OCI-LY7 (cell line): ENCODE measurements at regions not wholly inside any gene's neighbourhood (a gene's known extent, or its start where the extent isn't known, plus 50 kb on each side); places are given as distances from the start of the nearest gene placed in this dataset.
"Not testable (repeated sequence)": the region's sequence is repeated elsewhere in the genome, so short reads cannot be mapped to it uniquely, and the experiment has no call there.

Experiments
- BruUV-seq: library from RNA; stranded (reverse); fragments of 400-500 nt; replicated peaks from 2 replicates; lab custom pipeline; 2021; lab: Mats Ljungman, UMichigan
- CTCF ChIA-PET: fragments of 300-600 bp; sonication (Branson Sonifier 250); formaldehyde crosslinking; loops from one replicate; lab custom pipeline; 2022; ENCODE audit warnings: antibody characterized with exemption; ENCODE audit not compliant: unreplicated experiment; lab: Charles Lee
- POLR2A ChIA-PET: fragments of 300-600 bp; sonication (Branson Sonifier 250); formaldehyde crosslinking; loops from one replicate; lab custom pipeline; 2022; ENCODE audit warnings: antibody characterized with exemption; lab: Charles Lee
- DNase-seq: peaks from one replicate; pipeline ENCODE4 v3.0.0-alpha.2; 2015; ENCODE audit warnings: low spot score
- H2AFZ ChIP-seq: fragments of 200-600 bp; sonication (generic), shearing (Covaris generic); 2 replicates; pipeline ENCODE4 v1.6.1; 2014; ENCODE audit warnings: mild to moderate bottlenecking, antibody characterized with exemption, low read length, moderate library complexity
- H3K27ac ChIP-seq: fragments of 200-600 bp; sonication (generic); 2 replicates; pipeline ENCODE4 v1.5.1; 2014; ENCODE audit warnings: mixed run types, low read depth, mild to moderate bottlenecking, moderate library complexity, low read length, inconsistent platforms; ENCODE audit not compliant: poor library complexity, severe bottlenecking
- H3K36me3 ChIP-seq: fragments of 200-600 bp; sonication (generic); 2 replicates; pipeline ENCODE4 v1.6.1; 2014; ENCODE audit warnings: mild to moderate bottlenecking, antibody characterized with exemption, low read length, moderate library complexity, mixed read lengths; ENCODE audit not compliant: insufficient read depth
- H3K4me1 ChIP-seq: fragments of 200-600 bp; sonication (generic); 2 replicates; pipeline ENCODE4 v1.5.1; 2014; ENCODE audit warnings: mild to moderate bottlenecking, low read length; ENCODE audit not compliant: insufficient read depth, poor library complexity, severe bottlenecking
- H3K4me2 ChIP-seq: fragments of 200-600 bp; sonication (generic); 2 replicates; pipeline ENCODE4 v1.6.1; 2014; ENCODE audit warnings: mild to moderate bottlenecking, low read length
- H3K4me3 ChIP-seq: fragments of 200-600 bp; sonication (generic); 2 replicates; pipeline ENCODE4 v1.5.1; 2014; ENCODE audit warnings: mild to moderate bottlenecking, low read depth, low read length; ENCODE audit not compliant: poor library complexity, severe bottlenecking
- H3K79me2 ChIP-seq: fragments of 200-600 bp; sonication (generic); 2 replicates; pipeline ENCODE4 v1.6.1; 2016; ENCODE audit warnings: low read depth, mild to moderate bottlenecking, low read length, moderate library complexity, mixed read lengths; ENCODE audit not compliant: insufficient read depth
- H3K9me2 ChIP-seq: fragments of 200-600 bp; sonication (generic); 2 replicates; pipeline ENCODE4 v1.6.1; 2016; ENCODE audit warnings: mild to moderate bottlenecking, low read length, mixed read lengths; ENCODE audit not compliant: insufficient read depth
- H3K9me3 ChIP-seq: fragments of 200-600 bp; sonication (generic); 2 replicates; pipeline ENCODE4 v1.6.1; 2014; ENCODE audit warnings: mild to moderate bottlenecking, mixed run types, low read length, mixed read lengths
- H4K20me1 ChIP-seq: fragments of 200-600 bp; sonication (generic); 2 replicates; pipeline ENCODE4 v1.6.1; 2014; ENCODE audit warnings: mild to moderate bottlenecking, antibody characterized with exemption, low read length, moderate library complexity, mixed read lengths; ENCODE audit not compliant: insufficient read depth
- EZH2phosphoT487 ChIP-seq: fragments of 200-600 bp; sonication (generic); IDR thresholded peaks from 2 replicates; pipeline ENCODE4 v1.6.1; 2018; ENCODE audit warnings: low read depth, borderline replicate concordance, mild to moderate bottlenecking, mixed run types, antibody characterized with exemption, low read length, moderate library complexity, mixed read lengths
- intact Hi-C: fragments of 100-400 bp; cut with micrococcal nuclease; formaldehyde crosslinking; loops from one replicate; pipeline ENCODE4 v1.10.0; 2022; ENCODE audit not compliant: unreplicated experiment
- TF ChIP-seq, protein P1 (sequence below): fragments of 200-600 bp; sonication (generic); conservative IDR thresholded peaks from 2 replicates; pipeline ENCODE4 v1.5.1; 2014; ENCODE audit warnings: mild to moderate bottlenecking, antibody characterized with exemption, low read length, moderate library complexity, mixed read lengths

DNA sequence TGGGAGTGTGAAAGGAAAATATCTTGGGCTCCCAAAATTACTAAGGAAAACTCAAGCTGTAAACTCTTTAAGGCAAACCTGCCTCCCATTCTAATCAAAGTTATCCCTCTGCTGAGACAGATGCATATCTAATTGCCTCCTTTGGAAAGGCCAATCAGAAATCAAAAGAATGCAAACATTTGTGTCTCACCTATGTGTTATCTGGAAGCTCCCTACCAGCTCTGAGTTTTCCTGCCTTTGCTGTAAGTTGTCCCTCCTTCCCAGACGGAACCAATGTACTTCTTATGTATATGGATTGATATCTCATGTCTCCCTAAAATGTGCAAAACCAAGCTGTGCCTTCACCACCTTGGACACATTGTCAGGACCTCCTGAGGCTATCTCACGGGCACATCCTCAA lies 95.8 kb downstream of the AASDHPPT start:
- TF ChIP-seq, protein P1, sequence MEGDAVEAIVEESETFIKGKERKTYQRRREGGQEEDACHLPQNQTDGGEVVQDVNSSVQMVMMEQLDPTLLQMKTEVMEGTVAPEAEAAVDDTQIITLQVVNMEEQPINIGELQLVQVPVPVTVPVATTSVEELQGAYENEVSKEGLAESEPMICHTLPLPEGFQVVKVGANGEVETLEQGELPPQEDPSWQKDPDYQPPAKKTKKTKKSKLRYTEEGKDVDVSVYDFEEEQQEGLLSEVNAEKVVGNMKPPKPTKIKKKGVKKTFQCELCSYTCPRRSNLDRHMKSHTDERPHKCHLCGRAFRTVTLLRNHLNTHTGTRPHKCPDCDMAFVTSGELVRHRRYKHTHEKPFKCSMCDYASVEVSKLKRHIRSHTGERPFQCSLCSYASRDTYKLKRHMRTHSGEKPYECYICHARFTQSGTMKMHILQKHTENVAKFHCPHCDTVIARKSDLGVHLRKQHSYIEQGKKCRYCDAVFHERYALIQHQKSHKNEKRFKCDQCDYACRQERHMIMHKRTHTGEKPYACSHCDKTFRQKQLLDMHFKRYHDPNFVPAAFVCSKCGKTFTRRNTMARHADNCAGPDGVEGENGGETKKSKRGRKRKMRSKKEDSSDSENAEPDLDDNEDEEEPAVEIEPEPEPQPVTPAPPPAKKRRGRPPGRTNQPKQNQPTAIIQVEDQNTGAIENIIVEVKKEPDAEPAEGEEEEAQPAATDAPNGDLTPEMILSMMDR, result no peak
- TF ChIP-seq EZH2phosphoT487, result no peak
- no peak overlapping the region for H3K4me3 ChIP-seq
- no peak for DNase-seq
- H3K79me2 ChIP-seq, result no peaks in the 10 kb centered on the region
- H3K36me3 ChIP-seq, result no peaks in the 10 kb centered on the region
- H3K4me1 ChIP-seq, result no peaks in the 10 kb centered on the region
- no peak overlapping the region for H2AFZ ChIP-seq
- CTCF ChIA-PET, result no interaction called here
- no peaks in the 10 kb centered on the region for H3K9me3 ChIP-seq
- no peaks in the 10 kb centered on the region for H4K20me1 ChIP-seq
- H3K4me2 ChIP-seq, result no peak overlapping the region
- H3K27ac ChIP-seq, result no peak overlapping the region
- intact Hi-C loops, result no loop called here
- POLR2A ChIA-PET, result interaction anchor here (0.5 kb wide), 1 partner anchor 259 kb away, joined by 3 read pairs; no protein-coding TSS in a partner anchor
- BruUV-seq, result no TSS peak
- H3K9me2 ChIP-seq, result no peaks in the 10 kb centered on the region

DNA sequence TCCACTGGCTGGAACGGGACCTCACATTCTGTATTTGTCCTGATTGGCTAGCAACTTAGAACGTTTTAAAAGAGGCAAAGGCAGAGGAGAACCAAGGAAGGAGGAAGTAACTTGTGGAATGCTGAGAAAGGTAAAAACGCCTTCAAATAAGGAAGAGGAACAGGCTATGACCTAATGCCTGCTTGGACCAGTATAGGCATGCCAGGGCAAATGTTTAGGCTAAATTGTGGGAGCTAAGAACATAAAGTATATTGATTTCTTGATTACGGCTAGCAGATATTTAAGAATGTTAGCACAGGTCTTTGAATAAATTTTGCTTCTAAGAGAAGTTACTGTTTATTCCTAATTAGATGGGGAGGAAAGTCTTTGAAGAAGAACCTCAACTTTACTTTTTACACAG lies 96.5 kb downstream of the AASDHPPT start:
- H3K27ac ChIP-seq, POLR2A ChIA-PET, CTCF ChIA-PET, H3K4me2 ChIP-seq, H4K20me1 ChIP-seq, H3K79me2 ChIP-seq, DNase-seq, H3K36me3 ChIP-seq, H2AFZ ChIP-seq, H3K4me1 ChIP-seq, H3K4me3 ChIP-seq, H3K9me2 ChIP-seq, H3K9me3 ChIP-seq, BruUV-seq, intact Hi-C loops: not testable (repeated sequence)

DNA sequence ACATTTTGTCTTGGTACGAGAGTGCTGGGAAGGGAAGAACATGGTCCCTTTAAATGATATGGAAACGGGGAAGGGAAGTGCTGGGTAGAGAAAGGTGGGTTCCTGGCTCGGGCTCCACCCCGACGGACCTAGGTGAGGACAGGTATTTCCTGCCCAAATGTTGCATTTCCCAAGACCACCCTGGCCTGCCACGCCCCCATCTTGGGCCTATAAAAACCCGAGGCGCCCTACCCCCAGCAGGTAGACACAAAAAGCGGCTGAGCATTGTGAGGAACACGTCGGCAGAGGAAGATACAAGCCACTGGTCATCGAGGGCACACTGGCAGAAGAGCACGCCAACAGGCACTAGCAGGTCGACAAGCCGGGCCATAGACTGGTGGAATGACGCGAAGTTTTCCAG lies 99.4 kb downstream of the AASDHPPT start:
- intact Hi-C loops, result no loop called here
- no TSS peak for BruUV-seq

More for the DNA sequence above, 99.4 kb downstream of the AASDHPPT start:
- Histone ChIP-seq H3K9me3 (no peaks in the 10 kb centered on the region), H3K9me2 (no peaks in the 10 kb centered on the region), H3K4me2 (no peak overlapping the region), H4K20me1 (no peaks in the 10 kb centered on the region), H3K27ac (no peak overlapping the region), H3K79me2 (no peaks in the 10 kb centered on the region), H3K4me3 (no peak overlapping the region), H3K4me1 (no peaks in the 10 kb centered on the region), H2AFZ (no peak overlapping the region), H3K36me3 (no peaks in the 10 kb centered on the region)
- ChIA-PET POLR2A (no interaction called here), CTCF (interaction anchor here (0.6 kb wide), 1 partner anchor 23 kb away, joined by 3 read pairs; no protein-coding TSS in a partner anchor)
- no peak for DNase-seq
- TF ChIP-seq EZH2phosphoT487, result no peak
- TF ChIP-seq, protein P1, result no peak
